ENCODE measurements at regions not wholly inside any gene's neighbourhood (a gene's known extent, or its start where the extent isn't known, plus 50 kb on each side); places are given as distances from the start of the nearest gene placed in this dataset.

DNA sequence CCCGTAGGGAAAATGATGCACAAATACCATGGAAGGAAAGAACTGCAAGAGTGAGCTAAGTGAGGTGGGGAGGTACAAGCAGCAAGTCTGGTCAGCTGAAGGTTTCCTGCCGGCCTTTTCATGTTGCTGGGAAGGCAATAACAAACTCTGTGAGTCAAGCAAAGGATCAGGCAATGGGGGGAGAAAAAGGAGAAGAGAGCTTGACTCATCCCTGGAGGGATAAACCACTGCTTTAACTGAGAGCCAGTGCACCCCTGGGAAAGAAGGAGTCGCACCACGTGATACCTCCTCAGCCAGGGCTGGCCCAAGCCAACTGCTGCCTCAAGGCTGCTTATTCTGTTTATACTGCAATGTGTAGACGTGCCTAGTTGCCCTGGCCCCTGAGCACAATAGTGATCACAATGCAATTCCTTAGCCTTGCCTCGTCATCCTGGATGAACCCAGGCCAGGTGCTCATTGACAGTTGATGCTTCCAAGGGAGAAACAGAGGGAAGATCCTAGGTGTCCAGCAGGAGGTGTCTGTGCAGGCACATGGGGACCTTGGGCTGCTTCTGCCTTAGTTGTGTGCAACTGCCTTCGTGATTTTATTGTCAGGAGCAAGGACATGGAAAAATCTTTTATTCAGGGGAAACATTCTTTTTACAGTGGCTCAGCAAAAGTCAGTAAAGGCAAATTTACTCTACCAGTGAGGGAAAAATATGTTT lies 203.0 kb upstream of the TUT7 start:
- no peak for DNase-seq

GRCh38 chr9:86555661-86556060 lies 201.5 kb upstream of the TUT7 start:
- DNase-seq: no peak

DNA sequence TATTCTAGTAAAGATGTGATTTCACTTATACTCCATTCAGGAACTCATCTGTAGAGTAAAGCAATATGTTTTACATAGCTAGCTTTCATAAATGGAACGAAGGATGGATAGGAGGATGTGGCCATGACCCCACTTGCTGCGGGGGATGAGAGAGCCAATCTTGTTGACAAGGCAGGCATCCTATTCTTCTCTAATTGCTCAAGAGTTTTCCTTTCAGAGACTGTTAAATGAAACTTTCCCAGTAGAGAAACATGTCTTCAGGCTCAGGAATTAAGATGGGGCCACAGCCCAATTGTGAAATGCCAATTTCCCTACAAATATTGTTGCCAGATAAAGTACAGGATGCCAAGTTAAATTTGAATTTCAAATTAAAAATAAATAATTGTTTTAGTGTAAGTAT lies 196.2 kb upstream of the TUT7 start:
- no peak for DNase-seq

GRCh38 chr9:86549920-86550319 lies 195.7 kb upstream of the TUT7 start:
- no peak for DNase-seq

GRCh38 chr9:86549401-86549811 lies 195.2 kb upstream of the TUT7 start:
- DNase-seq: no peak

DNA sequence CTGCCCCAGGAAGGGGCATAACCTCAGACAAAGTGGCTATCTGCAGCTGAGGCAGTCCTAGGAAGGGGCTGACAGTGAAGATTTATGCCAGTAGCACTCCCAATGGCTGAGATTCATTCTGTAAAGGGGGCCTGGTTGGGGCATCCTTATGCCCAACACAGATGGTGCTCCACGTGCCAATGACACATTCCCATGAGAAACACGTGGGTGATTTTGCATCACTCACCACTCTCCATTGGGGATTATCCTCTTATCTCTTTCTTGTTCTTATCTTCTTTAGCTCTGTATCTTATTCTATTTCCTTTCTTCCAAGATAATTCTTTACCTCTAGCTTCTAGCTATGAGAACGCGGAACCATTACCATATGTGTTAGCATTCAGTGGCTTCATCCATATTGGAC lies 194.0 kb upstream of the TUT7 start:
- no peak for DNase-seq

- DNase-seq: no peak
Observed at GRCh38 chr9:86547571-86547970, 193.4 kb upstream of the TUT7 start.

- DNase-seq: no peak
Observed at GRCh38 chr9:86546712-86547111, 192.5 kb upstream of the TUT7 start.

GRCh38 chr9:86545090-86545489 lies 190.9 kb upstream of the TUT7 start:
- no peak for DNase-seq

- DNase-seq: no peak
Observed at GRCh38 chr9:86541014-86541570, 186.9 kb upstream of the TUT7 start.

GRCh38 chr9:86535406-86535915 lies 181.3 kb upstream of the TUT7 start:
- no peak for DNase-seq

- DNase-seq: no peak
Observed at GRCh38 chr9:86534572-86535258, 180.5 kb upstream of the TUT7 start.

- no peak for DNase-seq
Observed at GRCh38 chr9:86531971-86532640, 177.9 kb upstream of the TUT7 start.

GRCh38 chr9:86531273-86531970 lies 177.2 kb upstream of the TUT7 start:
- DNase-seq: no peak

GRCh38 chr9:86529496-86530275 lies 175.5 kb upstream of the TUT7 start:
- no peak for DNase-seq

DNA sequence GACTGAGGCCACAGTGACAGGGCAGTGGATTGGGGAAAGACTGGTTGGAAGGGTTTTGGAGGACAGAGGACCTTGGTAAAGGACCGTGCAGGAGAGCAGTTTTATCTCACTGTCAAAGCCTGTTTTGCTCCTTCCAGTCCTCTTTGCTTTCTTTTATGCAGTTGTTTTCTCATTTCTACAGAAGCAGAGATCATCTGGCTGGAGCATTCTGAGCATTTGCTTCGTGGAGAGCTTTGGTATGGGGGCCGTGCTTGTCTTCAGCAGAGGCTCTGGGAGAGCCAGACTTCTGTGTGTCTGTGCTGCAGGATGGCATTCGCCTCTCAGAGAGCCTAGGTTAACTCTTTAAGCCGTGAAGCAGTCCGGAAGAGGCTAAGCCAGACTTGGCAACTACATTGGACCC lies 171.8 kb upstream of the TUT7 start:
- no peak for DNase-seq

GRCh38 chr9:86525182-86525581 lies 171.0 kb upstream of the TUT7 start:
- DNase-seq: no peak

DNA sequence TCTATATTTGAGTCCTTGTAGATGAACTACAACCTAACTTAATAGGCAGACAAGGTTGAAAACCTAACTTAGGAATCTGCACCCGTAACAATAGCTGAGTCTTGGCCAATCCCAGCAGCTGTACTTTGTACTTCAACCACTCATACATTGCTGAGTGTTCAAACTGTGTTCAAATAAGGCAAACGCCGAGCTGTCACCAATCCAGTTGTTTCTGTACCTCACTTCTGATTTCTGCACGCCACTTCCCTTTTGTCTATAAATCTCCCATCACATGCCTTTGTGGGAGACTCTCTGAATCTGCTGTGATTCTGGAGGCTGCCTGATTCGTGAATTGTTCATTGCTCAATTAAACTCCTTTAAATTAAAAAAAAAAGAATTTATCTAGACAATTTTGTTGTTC lies 167.8 kb upstream of the TUT7 start:
- DNase-seq: no peak

GRCh38 chr9:86521322-86521721 lies 167.1 kb upstream of the TUT7 start:
- no peak for DNase-seq

GRCh38 chr9:86519066-86519615 lies 164.9 kb upstream of the TUT7 start:
- DNase-seq: no peak

- no peak for DNase-seq
Observed at GRCh38 chr9:86517475-86517874, 163.3 kb upstream of the TUT7 start.

GRCh38 chr9:86516564-86516963 lies 162.4 kb upstream of the TUT7 start:
- no peak for DNase-seq
